ENCODE measurements at regions not wholly inside any gene's neighbourhood (a gene's known extent, or its start where the extent isn't known, plus 50 kb on each side); places are given as distances from the start of the nearest gene placed in this dataset.

- H3K36me3 ChIP-seq (ENCODE audit: low read depth, missing control alignments), result no peaks in the 10 kb centered on the region
- H3K4me1 ChIP-seq, result no peaks in the 10 kb centered on the region
- H3K9me3 ChIP-seq, result no peaks in the 10 kb centered on the region
- intact Hi-C loops (cut with DNase I; ENCODE audit: low total_unique reads), result no loop called here
- DNase-seq, result no peak
- H3K4me3 ChIP-seq, result no peak overlapping the region
- no peak for TF ChIP-seq POLR2A (IDR thresholded peaks at IDR 0.05)
- no peak for TF ChIP-seq CTCF (IDR thresholded peaks at IDR 0.05)
- 68 to 69% methylated on average over 5 of the region's 5 CpGs for WGBS, 2 donors
- H3K27me3 ChIP-seq, result no peaks in the 10 kb centered on the region
- no peak overlapping the region for H3K27ac ChIP-seq
Observed at GRCh38 chr18:56097621-56098020, 509.6 kb upstream of the TCF4 start.

- WGBS, 2 donors, result 92 to 94% methylated on average over 4 of the region's 4 CpGs
Observed at GRCh38 chr18:56096861-56097260, 508.9 kb upstream of the TCF4 start.

GRCh38 chr18:56089612-56090258 lies 501.7 kb upstream of the TCF4 start:
- Histone ChIP-seq H3K27ac (no peak overlapping the region), H3K4me1 (no peaks in the 10 kb centered on the region), H3K4me3 (no peak overlapping the region), H3K27me3 (no peaks in the 10 kb centered on the region), H3K36me3 (ENCODE audit: low read depth, missing control alignments) (no peaks in the 10 kb centered on the region), H3K9me3 (no peaks in the 10 kb centered on the region)
- no peak for DNase-seq
- no peak for TF ChIP-seq POLR2A (IDR thresholded peaks at IDR 0.05)
- TF ChIP-seq CTCF (IDR thresholded peaks at IDR 0.05), result no peak
- WGBS, 2 donors, result 87 to 94% methylated on average over 4 of the region's 4 CpGs
- intact Hi-C loops (cut with DNase I; ENCODE audit: low total_unique reads), result no loop called here

More at GRCh38 chr18:56096861-56097260, 508.9 kb upstream of the TCF4 start:
- no peaks in the 10 kb centered on the region for H3K27me3 ChIP-seq
- intact Hi-C loops (cut with DNase I; ENCODE audit: low total_unique reads), result no loop called here
- no peak for DNase-seq
- H3K4me1 ChIP-seq, result no peaks in the 10 kb centered on the region
- no peak overlapping the region for H3K27ac ChIP-seq
- TF ChIP-seq POLR2A (IDR thresholded peaks at IDR 0.05) (no peak), CTCF (IDR thresholded peaks at IDR 0.05) (no peak)
- H3K36me3 ChIP-seq (ENCODE audit: low read depth, missing control alignments), result no peaks in the 10 kb centered on the region
- H3K4me3 ChIP-seq, result no peak overlapping the region
- no peaks in the 10 kb centered on the region for H3K9me3 ChIP-seq

- Histone ChIP-seq H3K27me3 (no peaks in the 10 kb centered on the region), H3K9me3 (no peaks in the 10 kb centered on the region), H3K4me1 (peaks cover 3% of the 10 kb centered on the region), H3K36me3 (ENCODE audit: low read depth, missing control alignments) (no peaks in the 10 kb centered on the region), H3K27ac (no peak overlapping the region), H3K4me3 (no peak overlapping the region)
- intact Hi-C loops (cut with DNase I; ENCODE audit: low total_unique reads), result no loop called here
- 96 to 98% methylated on average over 7 of the region's 7 CpGs for WGBS, 2 donors
- no peak for DNase-seq
- TF ChIP-seq CTCF (IDR thresholded peaks at IDR 0.05) (no peak), POLR2A (IDR thresholded peaks at IDR 0.05) (no peak)
Observed at GRCh38 chr18:56086786-56087185, 498.8 kb upstream of the TCF4 start.

GRCh38 chr18:56086176-56086575 lies 498.2 kb upstream of the TCF4 start:
- intact Hi-C loops (cut with DNase I; ENCODE audit: low total_unique reads), result no loop called here
- Histone ChIP-seq H3K9me3 (no peaks in the 10 kb centered on the region), H3K36me3 (ENCODE audit: low read depth, missing control alignments) (no peaks in the 10 kb centered on the region), H3K27me3 (no peaks in the 10 kb centered on the region), H3K27ac (no peak overlapping the region), H3K4me3 (no peak overlapping the region), H3K4me1 (peaks cover 3% of the 10 kb centered on the region)
- DNase-seq, result no peak
- TF ChIP-seq POLR2A (IDR thresholded peaks at IDR 0.05), result no peak
- no peak for TF ChIP-seq CTCF (IDR thresholded peaks at IDR 0.05)
- WGBS, 2 donors, result 85 to 95% methylated on average over 4 of the region's 4 CpGs
